HepG2 (cell line): ENCODE measurements at regions not wholly inside any gene's neighbourhood (a gene's known extent, or its start where the extent isn't known, plus 50 kb on each side); places are given as distances from the start of the nearest gene placed in this dataset.

Source experiments
- ATAC-seq: fragments of 200-7000 bp; cut with Tn5 transposase; 3 replicates; pipeline ENCODE4 v1.9.1; 2020; ENCODE audit warnings: mild to moderate bottlenecking, moderate library complexity
- BruUV-seq: library from RNA; stranded (reverse); fragments of 400-500 nt; replicated peaks from 2 replicates; lab custom pipeline; 2021; lab: Mats Ljungman, UMichigan
- CTCF ChIA-PET: fragments of 300-600 bp; formaldehyde crosslinking; extraction: SDS; loops from one replicate; lab custom pipeline; 2021; ENCODE audit warnings: low total read pairs, inconsistent platforms, low intra/inter-chr PET ratio; lab: Yijun Ruan, JAX
- POLR2A ChIA-PET: fragments of 350-600 bp; sonication (Branson Sonifier 250); formaldehyde crosslinking; loops from one replicate; lab custom pipeline; 2020; ENCODE audit warnings: antibody characterized with exemption, inconsistent platforms; lab: Yijun Ruan, JAX
- DNase-seq: peaks from one replicate; pipeline ENCODE4 v3.0.0-alpha.2; 2015; ENCODE audit warnings: low spot score
- FAIRE-seq: peaks from 3 replicates; lab custom pipeline; 2011; peaks lifted over from hg19 to GRCh38; lab: Jason Lieb, UNC
- H2AFZ ChIP-seq: one replicate; pipeline ENCODE4 v1.6.1; 2011; ENCODE audit warnings: low read length, inconsistent platforms
- H3K27ac ChIP-seq: fragments of 300-600 bp; 3 replicates; pipeline ENCODE4 v1.8.0; 2011; ENCODE audit warnings: mixed run types, mild to moderate bottlenecking, mixed read lengths, low read length, inconsistent platforms; ENCODE audit not compliant: insufficient read depth; ENCODE audit errors: extremely low read length
- H3K27me3 ChIP-seq, 2 experiments: fragments of 200-600 bp in 1 of 2; 2 replicates in 1 of 2; 3 replicates in 1 of 2; pipeline versions ENCODE4 v1.6.0 to v1.8.0; 2011; ENCODE audit warnings: low read length in 2 of 2, mild to moderate bottlenecking in 2 of 2, moderate library complexity in 2 of 2, inconsistent platforms in 1 of 2; ENCODE audit not compliant: insufficient read depth in 2 of 2, control insufficient read depth in 1 of 2
- H3K36me3 ChIP-seq, 2 experiments: fragments of 200-600 bp in 1 of 2; replicated peaks in 1 of 2; 2 replicates in 1 of 2; 3 replicates in 1 of 2; pipeline versions ENCODE4 v1.5.1 to v1.8.0; 2011; ENCODE audit warnings: low read length in 2 of 2, inconsistent platforms in 1 of 2; ENCODE audit not compliant: insufficient read depth in 2 of 2, control insufficient read depth in 1 of 2
- H3K4me1 ChIP-seq: 2 replicates; pipeline ENCODE4 v1.5.1; 2012; ENCODE audit warnings: low read length, inconsistent platforms; ENCODE audit not compliant: insufficient read depth
- H3K4me2 ChIP-seq: 2 replicates; pipeline ENCODE4 v1.6.0; 2011; ENCODE audit warnings: low read depth, low read length, inconsistent platforms
- H3K4me3 ChIP-seq, 3 experiments: fragments of 200-600 bp in 1 of 3; sonication (generic), shearing (Covaris generic) in 1 of 3; replicated peaks in 1 of 3; 2 replicates each; pipeline ENCODE4 v1.5.1; 2011 to 2016; ENCODE audit warnings: low read length in 3 of 3, inconsistent platforms in 2 of 3, low read depth in 2 of 3, mild to moderate bottlenecking in 2 of 3, control low read depth in 1 of 3, mixed read lengths in 1 of 3; ENCODE audit not compliant: insufficient read depth in 1 of 3
- H3K79me2 ChIP-seq: one replicate; pipeline ENCODE4 v1.6.1; 2011; ENCODE audit warnings: low read length, inconsistent platforms; ENCODE audit not compliant: insufficient read depth
- H3K9ac ChIP-seq: 2 replicates; pipeline ENCODE4 v1.6.0; 2011; ENCODE audit warnings: mild to moderate bottlenecking, low read depth, low read length, inconsistent platforms; ENCODE audit not compliant: insufficient read depth
- H3K9me3 ChIP-seq: 2 replicates; pipeline ENCODE4 v1.5.1; 2012; ENCODE audit warnings: mild to moderate bottlenecking, low read length
- H4K20me1 ChIP-seq: 2 replicates; pipeline ENCODE4 v1.6.0; 2011; ENCODE audit warnings: inconsistent platforms, mild to moderate bottlenecking, low read length, moderate library complexity; ENCODE audit not compliant: insufficient read depth
- DBP ChIP-seq: sonication (generic); formaldehyde crosslinking; IDR thresholded peaks from 2 replicates; pipeline ENCODE4 v1.4.0; 2020; ENCODE audit warnings: missing genetic modification reagents; ENCODE audit errors: not compliant biosample characterization
- RFX1 ChIP-seq: fragments of 450-650 bp; IDR thresholded peaks from 2 replicates; pipeline ENCODE4 v1.6.1; 2017
- SNAI1 ChIP-seq: sonication (generic); formaldehyde crosslinking; IDR thresholded peaks from 2 replicates; pipeline ENCODE4 v1.5.0; 2020; ENCODE audit warnings: mild to moderate bottlenecking, missing genetic modification reagents, borderline replicate concordance
- SNAPC4 ChIP-seq: sonication (generic); formaldehyde crosslinking; IDR thresholded peaks from 2 replicates; pipeline ENCODE4 v1.4.0; 2020; ENCODE audit warnings: mild to moderate bottlenecking, missing genetic modification reagents
- SOX6 ChIP-seq, 2 experiments: fragments of 450-650 bp in 1 of 2; sonication (generic) in 1 of 2; formaldehyde crosslinking in 1 of 2; IDR thresholded peaks; 2 replicates each; pipeline versions ENCODE4 v1.4.0 to v1.6.1; 2017 to 2020; ENCODE audit warnings: antibody characterized with exemption in 1 of 2, mild to moderate bottlenecking in 1 of 2, missing genetic modification reagents in 1 of 2
- SP5 ChIP-seq: IDR thresholded peaks from 2 replicates; pipeline ENCODE4 v1.6.1; 2016; ENCODE audit warnings: low read depth, borderline replicate concordance
- SPEN ChIP-seq: sonication (generic); formaldehyde crosslinking; IDR thresholded peaks from 2 replicates; pipeline ENCODE4 v1.5.1; 2020; ENCODE audit warnings: low read depth, mild to moderate bottlenecking, missing genetic modification reagents
- ZFP90 ChIP-seq: sonication (generic); formaldehyde crosslinking; IDR thresholded peaks from 2 replicates; pipeline ENCODE4 v1.8.0; 2022; ENCODE audit warnings: missing genetic modification reagents, mild to moderate bottlenecking, inconsistent platforms, borderline replicate concordance
- ZFX ChIP-seq: sonication (generic); formaldehyde crosslinking; IDR thresholded peaks from 2 replicates; pipeline ENCODE4 v1.4.0; 2020; ENCODE audit warnings: mild to moderate bottlenecking, low read depth, missing genetic modification reagents, moderate library complexity
- ZNF17 ChIP-seq: sonication (generic); formaldehyde crosslinking; IDR thresholded peaks from 2 replicates; pipeline ENCODE4 v1.5.0; 2020; ENCODE audit warnings: mild to moderate bottlenecking, missing genetic modification reagents
- ZNF230 ChIP-seq: sonication (generic); formaldehyde crosslinking; IDR thresholded peaks from 2 replicates; pipeline ENCODE4 v1.4.0; 2020; ENCODE audit warnings: mild to moderate bottlenecking, missing genetic modification reagents
- ZNF3 ChIP-seq: IDR thresholded peaks from 2 replicates; pipeline ENCODE4 v1.7.0; 2017; ENCODE audit warnings: inconsistent platforms
- ZNF326 ChIP-seq: sonication (generic); formaldehyde crosslinking; IDR thresholded peaks from 2 replicates; pipeline ENCODE4 v1.4.0; 2020; ENCODE audit warnings: missing genetic modification reagents, borderline replicate concordance
- ZNF772 ChIP-seq: sonication (generic); formaldehyde crosslinking; IDR thresholded peaks from 2 replicates; pipeline ENCODE4 v1.5.0; 2020; ENCODE audit warnings: mild to moderate bottlenecking, missing genetic modification reagents
- ZSCAN9 ChIP-seq: IDR thresholded peaks from 2 replicates; pipeline ENCODE4 v1.6.1; 2016; ENCODE audit warnings: borderline replicate concordance
- WGBS: methylation state at CpG from one replicate; pipeline ENCODE4 v1.1.6; 2017; ENCODE audit warnings: low lambda C conversion rate; 5-methylcytosine and 5-hydroxymethylcytosine counted together
- in situ Hi-C: cut with HindIII; loops from 2 replicates; pipeline ENCODE4 v1.10.0; 2017; ENCODE audit warnings: low pct_unique_long_range_greater_than_20kb; ENCODE audit not compliant: extremely low pct_ligation_motif_present
- intact Hi-C: fragments of 100-400 bp; cut with micrococcal nuclease; formaldehyde crosslinking; loops from one replicate; pipeline ENCODE4 v1.10.0; 2022; ENCODE audit not compliant: unreplicated experiment

DNA sequence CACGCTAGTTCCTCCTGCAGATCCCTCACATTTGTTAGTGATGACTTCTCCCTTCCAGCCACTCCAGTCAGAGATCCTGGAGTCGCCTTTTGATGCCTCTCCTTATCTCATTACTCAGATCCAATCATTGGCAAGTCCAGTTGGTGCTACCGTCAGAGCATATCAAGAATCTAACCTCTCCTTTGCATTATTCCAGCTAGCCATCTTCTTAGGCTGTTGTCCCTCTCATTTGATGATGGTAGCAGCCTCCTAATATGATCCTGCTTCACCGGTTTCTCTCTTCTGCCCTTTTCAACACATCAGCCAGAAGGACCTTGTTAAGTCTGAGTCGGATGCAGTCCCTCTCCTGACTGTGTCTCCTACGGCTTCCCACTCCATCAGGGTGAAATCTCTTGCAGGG lies 305.6 kb downstream of the THBS2 start:
- TF ChIP-seq SNAPC4 (no peak), ZSCAN9 (CRISPR knock-in tag) (no peak), ZNF326 (CRISPR knock-in tag) (no peak), ZFX (CRISPR knock-in tag) (no peak), ZNF3 (no peak), ZFP90 (CRISPR knock-in tag) (no peak), ZNF17 (no peak), SOX6 (IDR thresholded peaks at IDR 0.05) (no peak), SOX6 (CRISPR knock-in tag; IDR thresholded peaks at IDR 0.05) (no peak), SPEN (CRISPR knock-in tag) (no peak), SP5 (CRISPR knock-in tag) (no peak), ZNF772 (CRISPR knock-in tag) (no peak), SNAI1 (CRISPR knock-in tag) (no peak), RFX1 (no peak), DBP (CRISPR knock-in tag) (no peak), ZNF230 (CRISPR knock-in tag) (no peak)
- TF ChIP-seq, all 625 proteins: peak for 0
- Histone ChIP-seq H3K4me3 (no peak overlapping the region), H3K9me3 (no peaks in the 10 kb centered on the region), H3K36me3 (no peaks in the 10 kb centered on the region), H3K9ac (no peak overlapping the region), H3K27me3 (peaks cover 1 to 46% of the 10 kb centered on the region in 2 experiments), H3K79me2 (no peaks in the 10 kb centered on the region), H3K27ac (no peak overlapping the region), H3K4me2 (no peak overlapping the region), H2AFZ (no peak overlapping the region), H3K4me1 (no peaks in the 10 kb centered on the region), H4K20me1 (no peaks in the 10 kb centered on the region)
- POLR2A ChIA-PET, result no interaction called here
- in situ Hi-C loops (no loop called here), intact Hi-C loops (no loop called here)
- CTCF ChIA-PET, result no interaction called here
- no peak for DNase-seq
- 13% methylated on average over 6 of the region's 6 CpGs for WGBS
- BruUV-seq, result no TSS peak
- ATAC-seq, result no peak
- no peak for FAIRE-seq
